Skeletal muscle satellite cell (primary cell): ENCODE measurements at regions not wholly inside any gene's neighbourhood (a gene's known extent, or its start where the extent isn't known, plus 50 kb on each side); places are given as distances from the start of the nearest gene placed in this dataset.

ENCODE experiments used
- H3K27me3 ChIP-seq: 2 replicates; pipeline ENCODE4 v1.7.0; 2013; ENCODE audit warnings: low read length; ENCODE audit not compliant: control insufficient read depth, insufficient read depth
- H3K36me3 ChIP-seq: 2 replicates; pipeline ENCODE4 v1.7.0; 2013; ENCODE audit warnings: mild to moderate bottlenecking, control low read depth, low read length; ENCODE audit not compliant: insufficient read depth
- H3K4me1 ChIP-seq: 2 replicates; pipeline ENCODE4 v1.7.0; 2013; ENCODE audit warnings: low read length; ENCODE audit not compliant: control insufficient read depth, insufficient read depth
- H3K4me2 ChIP-seq: 2 replicates; pipeline ENCODE4 v1.7.0; 2013; ENCODE audit warnings: mild to moderate bottlenecking, low read length
- H3K4me3 ChIP-seq: 2 replicates; pipeline ENCODE4 v1.7.0; 2013; ENCODE audit warnings: low read length
- H3K9ac ChIP-seq: 2 replicates; pipeline ENCODE4 v1.7.0; 2013; ENCODE audit warnings: mild to moderate bottlenecking, low read depth, low read length, moderate library complexity
- H3K9me3 ChIP-seq: replicated peaks from 2 replicates; pipeline ENCODE4 v1.7.0; 2013; ENCODE audit warnings: mild to moderate bottlenecking, control low read depth, low read length

DNA sequence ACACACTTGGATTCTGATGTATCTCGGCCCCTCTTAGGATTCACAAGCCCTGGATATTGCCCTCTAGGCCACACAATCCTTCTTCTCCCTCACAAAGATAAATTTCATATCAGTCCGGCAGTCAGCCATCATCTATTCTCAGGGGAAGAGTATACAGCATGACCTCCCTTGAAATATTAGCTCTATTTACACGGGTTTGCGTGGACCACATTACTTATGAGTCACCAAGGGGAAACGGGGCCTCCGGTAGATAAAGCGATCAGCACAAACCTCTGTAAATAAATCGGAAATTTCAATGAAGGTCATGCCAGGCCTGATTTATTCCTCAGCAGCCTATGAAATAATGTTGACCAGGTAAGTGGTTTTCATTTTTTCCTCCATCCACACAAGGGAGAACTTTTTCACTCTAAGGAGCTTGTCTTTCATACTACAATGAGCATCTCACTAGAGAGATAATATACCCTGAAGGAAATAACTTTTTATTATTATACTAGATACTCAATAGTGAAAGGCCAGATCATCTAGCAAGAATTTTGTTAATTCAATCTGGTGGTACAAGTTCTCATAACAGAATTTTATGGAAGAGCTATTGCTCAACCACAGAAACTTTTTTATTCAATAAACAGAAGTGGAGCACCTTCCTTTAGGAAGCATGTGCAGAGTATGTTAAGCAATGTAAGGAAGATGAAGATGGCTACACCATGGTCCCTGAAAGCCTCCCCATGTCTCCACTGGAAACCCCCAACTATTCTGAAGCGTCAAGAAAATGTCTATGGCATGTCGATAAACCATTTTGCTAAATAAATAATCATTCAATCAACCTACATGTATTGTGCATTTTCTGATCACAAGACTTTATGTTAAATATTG, 125.2 kb upstream of the PIK3C3 start:
- Histone ChIP-seq H3K4me2 (no peak overlapping the region), H3K9me3 (no peaks in the 10 kb centered on the region), H3K36me3 (no peaks in the 10 kb centered on the region), H3K9ac (no peak overlapping the region), H3K4me3 (no peak overlapping the region), H3K4me1 (no peaks in the 10 kb centered on the region), H3K27me3 (peaks cover 22% of the 10 kb centered on the region)

DNA sequence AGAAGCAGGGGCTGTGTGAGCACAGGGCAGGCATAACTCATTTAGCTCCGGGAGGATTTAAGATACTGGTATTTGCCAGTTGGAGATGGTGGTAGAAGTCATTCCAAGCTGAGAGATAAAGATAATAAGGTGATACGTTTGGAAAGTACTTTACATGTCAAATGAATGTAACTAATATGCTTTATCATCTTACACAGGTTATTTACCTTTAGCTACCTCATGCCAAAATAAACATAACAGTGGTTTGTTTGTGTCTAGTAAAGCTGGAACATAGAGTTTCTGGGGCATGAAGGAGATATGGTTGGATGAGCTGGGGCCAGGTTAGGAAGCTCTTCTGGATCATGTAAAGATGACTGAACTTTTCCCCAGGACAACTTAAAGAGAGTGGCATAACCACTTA, 126.9 kb upstream of the PIK3C3 start:
- Histone ChIP-seq H3K9me3 (no peaks in the 10 kb centered on the region), H3K4me2 (no peak overlapping the region), H3K27me3 (peaks cover 24% of the 10 kb centered on the region), H3K36me3 (no peaks in the 10 kb centered on the region), H3K4me3 (no peak overlapping the region), H3K4me1 (no peaks in the 10 kb centered on the region), H3K9ac (no peak overlapping the region)

DNA sequence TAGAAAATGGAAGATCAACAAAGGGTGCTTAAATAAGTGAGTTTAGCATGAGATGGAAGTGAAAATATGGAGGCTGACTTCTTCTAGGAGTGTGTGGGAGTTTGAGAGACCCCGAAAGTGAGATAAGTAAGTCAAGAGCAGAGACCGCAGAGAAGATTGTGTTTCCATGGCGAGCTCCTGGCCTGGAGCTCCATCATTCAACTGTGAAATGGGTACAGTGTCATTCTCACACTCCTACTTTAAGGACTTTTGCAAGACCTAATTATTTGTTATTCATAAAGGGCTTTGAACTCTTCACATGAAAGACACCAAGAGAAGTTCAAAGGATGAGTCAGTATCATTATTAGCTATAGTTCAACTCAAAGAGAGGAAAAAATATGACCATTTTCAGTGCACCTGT, 134.2 kb upstream of the PIK3C3 start:
- Histone ChIP-seq H3K4me1 (no peaks in the 10 kb centered on the region), H3K4me2 (no peak overlapping the region), H3K9ac (no peak overlapping the region), H3K4me3 (no peak overlapping the region), H3K27me3 (peaks cover 49% of the 10 kb centered on the region), H3K9me3 (no peaks in the 10 kb centered on the region), H3K36me3 (no peaks in the 10 kb centered on the region)

DNA sequence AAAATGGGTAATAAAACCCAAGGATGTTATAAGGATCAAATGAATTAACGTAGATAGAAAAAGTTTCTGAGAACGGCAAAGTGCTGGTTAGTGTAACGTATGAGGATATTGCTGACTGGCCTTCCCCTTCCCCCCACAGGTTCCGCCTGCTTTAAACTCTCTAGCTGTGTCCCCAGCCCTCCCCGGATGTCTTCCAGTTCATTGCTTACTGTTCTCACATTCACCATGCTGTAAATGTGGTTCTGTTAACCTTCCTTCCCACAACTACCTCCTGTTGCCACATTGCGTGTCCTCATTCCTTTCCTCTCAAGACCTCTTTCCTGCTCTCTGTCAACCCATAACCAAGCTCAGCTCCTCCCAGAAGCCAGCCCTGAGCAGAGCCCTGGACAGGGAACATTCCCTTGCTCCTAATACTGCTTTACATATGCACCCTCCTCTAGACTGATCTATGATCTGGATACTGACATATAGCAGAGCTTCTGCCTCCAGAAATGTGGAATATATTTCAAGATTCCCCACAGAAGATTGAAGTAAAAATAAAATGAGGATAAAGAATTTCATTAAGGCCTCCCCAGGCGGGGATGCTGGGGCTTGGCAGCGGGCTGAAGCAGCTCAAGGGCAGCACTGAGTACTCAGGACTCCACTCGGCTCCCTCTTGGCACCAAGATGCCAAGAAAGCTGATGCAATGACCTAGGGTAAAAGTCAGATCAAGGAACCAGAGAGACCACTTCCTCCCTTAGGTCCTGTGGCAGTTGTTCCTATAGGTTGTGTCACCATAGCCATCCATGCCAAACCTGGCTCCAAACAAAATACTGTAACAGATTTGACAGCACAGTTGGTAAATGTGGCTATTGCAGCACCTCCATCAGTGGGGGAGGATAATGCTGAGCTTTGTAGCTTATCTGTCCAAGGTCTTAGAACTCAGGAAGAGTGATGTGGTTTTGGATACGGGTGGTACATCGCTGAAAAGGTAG, 136.4 kb upstream of the PIK3C3 start:
- H3K9ac ChIP-seq = no peak overlapping the region
- H3K4me3 ChIP-seq = no peak overlapping the region
- no peaks in the 10 kb centered on the region for H3K4me1 ChIP-seq

DNA sequence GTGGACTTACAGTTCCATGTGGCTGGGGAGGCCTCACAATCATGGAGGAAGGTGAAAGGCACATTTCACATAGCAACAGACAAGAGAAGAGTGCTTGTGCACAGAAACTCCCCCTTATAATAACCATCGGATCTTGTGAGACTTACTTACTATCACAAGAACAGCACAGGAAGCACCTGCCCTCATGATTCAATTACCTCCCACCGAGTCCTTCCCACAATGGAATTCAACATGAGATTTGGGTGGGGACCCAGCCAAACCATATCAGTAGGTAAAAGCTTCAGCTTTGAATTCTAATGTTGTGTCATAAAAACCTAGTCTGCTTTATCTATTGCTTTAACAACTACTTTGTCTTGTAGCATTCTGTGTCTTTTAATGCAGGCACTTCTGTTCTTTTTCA, 140.4 kb upstream of the PIK3C3 start:
- peaks cover 34% of the 10 kb centered on the region for H3K27me3 ChIP-seq
- H3K4me3 ChIP-seq = no peak overlapping the region
- H3K36me3 ChIP-seq = no peaks in the 10 kb centered on the region
- H3K9me3 ChIP-seq = no peaks in the 10 kb centered on the region
- H3K4me2 ChIP-seq = no peak overlapping the region
- H3K9ac ChIP-seq = no peak overlapping the region
- no peaks in the 10 kb centered on the region for H3K4me1 ChIP-seq

More for the DNA sequence above, 136.4 kb upstream of the PIK3C3 start:
- Histone ChIP-seq H3K4me2 (no peak overlapping the region), H3K27me3 (peaks cover 53% of the 10 kb centered on the region), H3K9me3 (no peaks in the 10 kb centered on the region), H3K36me3 (no peaks in the 10 kb centered on the region)

DNA sequence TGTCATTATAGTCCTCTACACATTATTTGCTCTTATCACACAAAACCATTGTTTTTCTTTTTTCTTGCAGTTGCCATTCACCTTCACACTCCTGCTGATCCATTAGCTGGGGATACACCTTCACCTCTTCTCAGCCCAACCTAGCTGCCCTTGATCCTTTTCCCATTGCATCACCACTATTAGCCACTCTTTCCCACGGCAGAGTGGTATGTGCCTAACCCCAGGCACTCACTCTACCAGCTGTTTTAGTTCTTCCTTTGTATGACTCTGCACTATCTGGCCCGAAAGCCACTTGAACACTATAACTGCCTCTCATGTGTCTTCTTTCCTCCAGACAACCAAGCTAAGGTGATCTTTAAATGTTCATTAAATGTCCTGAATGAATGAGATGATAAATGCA, 145.4 kb upstream of the PIK3C3 start:
- Histone ChIP-seq H3K4me2 (no peak overlapping the region), H3K27me3 (peaks cover 26% of the 10 kb centered on the region), H3K36me3 (no peaks in the 10 kb centered on the region), H3K4me1 (no peaks in the 10 kb centered on the region), H3K9me3 (no peaks in the 10 kb centered on the region), H3K4me3 (no peak overlapping the region), H3K9ac (no peak overlapping the region)

DNA sequence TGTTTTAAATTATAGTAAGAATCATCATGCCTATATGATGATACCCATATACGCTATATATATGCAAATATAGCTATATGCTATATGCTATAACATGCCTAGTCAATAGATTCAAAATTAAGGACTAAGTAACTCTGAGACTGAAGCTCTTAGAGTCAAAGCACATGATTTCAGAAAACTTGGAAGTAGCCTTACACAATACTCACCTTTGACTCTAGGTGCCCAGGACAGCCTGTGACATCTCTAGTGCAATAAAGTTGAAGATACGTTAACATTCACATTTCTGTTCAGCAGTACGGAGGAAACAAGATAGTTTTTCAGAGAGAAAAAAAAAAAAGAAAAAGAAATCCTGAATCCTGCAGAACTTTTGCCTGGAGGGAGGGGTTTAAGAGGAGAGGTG, 149.7 kb upstream of the PIK3C3 start:
- Histone ChIP-seq H3K4me2 (no peak overlapping the region), H3K27me3 (peaks cover 46% of the 10 kb centered on the region), H3K4me3 (no peak overlapping the region), H3K9ac (no peak overlapping the region), H3K4me1 (no peaks in the 10 kb centered on the region), H3K36me3 (no peaks in the 10 kb centered on the region), H3K9me3 (no peaks in the 10 kb centered on the region)

DNA sequence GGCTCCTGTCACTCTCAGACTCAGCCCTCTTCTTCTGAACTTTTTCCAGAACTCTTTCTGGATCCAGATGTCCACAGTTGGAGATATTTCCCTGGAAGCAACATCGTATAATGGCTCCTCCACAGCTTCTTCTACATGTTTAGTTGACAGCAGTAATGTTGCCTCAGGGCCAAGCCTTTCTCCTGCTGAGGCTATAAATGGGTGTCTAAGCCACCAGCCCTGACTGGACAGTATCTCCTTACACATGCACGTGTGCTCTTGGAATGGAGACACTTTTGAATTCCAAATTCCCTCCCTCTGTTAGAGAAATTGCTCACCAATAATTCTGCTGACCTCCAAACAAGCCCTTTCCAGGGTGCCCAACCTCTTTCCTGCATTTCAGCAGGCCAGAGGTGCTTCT, 156.2 kb upstream of the PIK3C3 start:
- Histone ChIP-seq H3K9me3 (no peaks in the 10 kb centered on the region), H3K36me3 (no peaks in the 10 kb centered on the region), H3K4me1 (no peaks in the 10 kb centered on the region)

DNA sequence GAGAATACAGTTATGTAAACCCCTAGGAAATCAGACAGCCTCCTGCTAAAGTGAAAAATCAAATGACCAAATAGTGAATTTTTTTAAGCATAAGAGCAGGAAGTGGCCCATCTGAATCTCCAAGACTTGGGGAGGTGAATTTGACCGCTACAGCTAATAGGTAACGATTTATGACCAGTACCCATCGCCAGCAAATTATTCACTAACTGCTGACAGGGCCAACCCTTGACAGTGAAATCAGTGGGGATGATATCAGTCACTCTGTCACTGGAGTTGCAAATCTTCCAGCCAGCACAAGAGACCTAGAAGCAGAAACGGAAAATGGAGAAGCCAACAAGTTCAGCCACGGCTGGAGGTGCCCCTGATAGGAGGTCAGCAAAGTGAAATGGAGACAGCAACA, 164.3 kb upstream of the PIK3C3 start:
- H3K4me3 ChIP-seq = no peak overlapping the region
- H3K27me3 ChIP-seq = peaks cover 15% of the 10 kb centered on the region
- no peaks in the 10 kb centered on the region for H3K9me3 ChIP-seq
- no peak overlapping the region for H3K4me2 ChIP-seq
- H3K9ac ChIP-seq = no peak overlapping the region
- no peaks in the 10 kb centered on the region for H3K36me3 ChIP-seq
- H3K4me1 ChIP-seq = no peaks in the 10 kb centered on the region

More for the DNA sequence above, 156.2 kb upstream of the PIK3C3 start:
- Histone ChIP-seq H3K9ac (no peak overlapping the region), H3K4me3 (no peak overlapping the region), H3K27me3 (peaks cover 43% of the 10 kb centered on the region), H3K4me2 (no peak overlapping the region)

DNA sequence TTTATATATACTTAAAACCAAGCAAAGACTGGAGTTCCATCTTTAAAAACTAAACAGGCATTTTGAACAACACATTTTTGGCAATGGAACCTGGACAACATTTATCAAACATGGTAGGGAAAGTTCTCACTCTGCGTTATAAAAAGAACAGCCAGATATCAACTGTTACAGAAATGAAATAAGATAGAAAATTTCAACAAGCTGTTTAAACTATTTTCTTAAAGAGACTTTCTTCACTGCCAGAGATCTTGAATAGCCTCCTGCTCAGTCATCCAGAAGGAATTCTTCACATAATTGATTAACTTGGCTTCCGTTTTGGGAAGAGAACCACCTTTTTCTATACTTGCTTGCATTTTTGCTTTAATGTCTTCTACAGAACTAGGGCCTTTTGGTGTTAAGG, 166.0 kb upstream of the PIK3C3 start:
- H3K4me3 ChIP-seq = no peak overlapping the region
- H3K9ac ChIP-seq = no peak overlapping the region
- no peaks in the 10 kb centered on the region for H3K36me3 ChIP-seq
- no peak overlapping the region for H3K4me2 ChIP-seq
- H3K9me3 ChIP-seq = no peaks in the 10 kb centered on the region
- no peaks in the 10 kb centered on the region for H3K4me1 ChIP-seq
- H3K27me3 ChIP-seq = peaks cover 14% of the 10 kb centered on the region

DNA sequence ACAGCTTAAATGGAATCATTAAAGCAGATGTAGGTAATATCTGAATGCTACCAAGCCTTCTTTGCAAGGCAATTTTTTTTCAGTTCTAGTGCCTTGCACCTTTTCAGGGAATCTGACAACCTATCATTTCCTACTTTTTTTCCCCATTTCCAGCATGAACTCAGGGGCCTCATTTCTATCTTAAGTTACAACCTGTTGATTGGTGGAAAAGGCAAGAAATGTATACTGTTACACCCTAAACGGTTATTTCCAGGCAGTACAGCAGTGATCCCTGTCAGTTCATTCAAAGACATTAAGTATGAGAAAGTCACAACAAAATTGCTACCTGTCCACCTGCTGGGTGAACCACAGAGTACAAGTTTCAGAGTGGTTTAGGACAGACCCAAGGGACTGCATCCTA, 171.2 kb upstream of the PIK3C3 start:
- Histone ChIP-seq H3K4me2 (no peak overlapping the region), H3K27me3 (peaks cover 13% of the 10 kb centered on the region), H3K9ac (no peak overlapping the region), H3K4me3 (no peak overlapping the region), H3K4me1 (no peaks in the 10 kb centered on the region), H3K36me3 (no peaks in the 10 kb centered on the region), H3K9me3 (no peaks in the 10 kb centered on the region)
